Body of pancreas (tissue), 4 donors: ENCODE measurements at regions not wholly inside any gene's neighbourhood (a gene's known extent, or its start where the extent isn't known, plus 50 kb on each side); places are given as distances from the start of the nearest gene placed in this dataset.

Source experiments
- ATAC-seq: fragments of 150-250 bp; one replicate; pipeline ENCODE4 v1.9.1; 2016
- DNase-seq, 4 donors: peaks; one replicate each; pipeline ENCODE4 v3.0.0-alpha.2; 2019
- H3K27ac ChIP-seq, 4 donors: fragments of 200-600 bp; sonication (generic); 1 replicate in 3 of 4; 2 replicates in 1 of 4; pipeline versions ENCODE4 v1.5.1 to v1.6.1; 2016 to 2019; ENCODE audit warnings: mild to moderate bottlenecking in 1 of 4, mixed read lengths in 1 of 4, moderate library complexity in 1 of 4
- H3K27me3 ChIP-seq, 2 donors: fragments of 200-600 bp; sonication (generic); one replicate each; pipeline ENCODE4 v1.6.0; 2016; ENCODE audit warnings: mild to moderate bottlenecking in 1 of 2
- H3K36me3 ChIP-seq, 2 donors: fragments of 200-600 bp; sonication (generic); replicated peaks in 1 of 2; 2 replicates each; pipeline ENCODE4 v1.5.1; 2016; ENCODE audit warnings: low read depth in 2 of 2; ENCODE audit not compliant: insufficient read depth in 1 of 2
- H3K4me1 ChIP-seq: fragments of 200-600 bp; sonication (generic); one replicate; pipeline ENCODE4 v1.6.0; 2016
- H3K4me3 ChIP-seq, 2 donors: fragments of 200-600 bp; sonication (generic); 1 replicate in 1 of 2; 2 replicates in 1 of 2; pipeline ENCODE4 v1.5.1; 2016 to 2019
- H3K9me3 ChIP-seq, 3 donors: fragments of 200-600 bp; sonication (generic); 1 replicate in 2 of 3; 2 replicates in 1 of 3; pipeline ENCODE4 v1.5.1; 2016
- CTCF ChIP-seq, 7 experiments: fragments of 450-650 bp in 4 of 7; fragments of 200-600 bp in 3 of 7; sonication (generic) in 3 of 7; IDR thresholded peaks; one replicate each; pipeline ENCODE4 v1.5.1; 2016 to 2019; ENCODE audit warnings: antibody characterized with exemption in 7 of 7
- POLR2A ChIP-seq, 3 donors: fragments of 450-650 bp; IDR thresholded peaks; one replicate each; pipeline ENCODE4 v1.6.1; 2016; ENCODE audit warnings: antibody characterized with exemption in 3 of 3, mild to moderate bottlenecking in 2 of 3
- WGBS, 2 donors: methylation state at CpG; one replicate each; pipeline ENCODE4 v1.1.5; 2017; 5-methylcytosine and 5-hydroxymethylcytosine counted together
- intact Hi-C: fragments of 100-400 bp; cut with DNase I; formaldehyde crosslinking; loops from one replicate; pipeline ENCODE4 v1.15.1; 2023

GRCh38 chr14:97353102-97353501 is 555.9 kb downstream of the VRK1 start:
- WGBS, 2 donors = 76 to 86% methylated on average over 5 of the region's 5 CpGs
- Histone ChIP-seq H3K36me3 (no peaks in the 10 kb centered on the region), H3K4me1 (peaks cover 12% of the 10 kb centered on the region), H3K9me3 (no peaks in the 10 kb centered on the region), H3K27me3 (no peaks in the 10 kb centered on the region), H3K27ac (no peak overlapping the region), H3K4me3 (no peak overlapping the region)
- DNase-seq = no peak
- TF ChIP-seq CTCF (IDR thresholded peaks at IDR 0.05) (no peak), POLR2A (IDR thresholded peaks at IDR 0.05) (no peak)
- no peak for ATAC-seq
- intact Hi-C loops = no loop called here

GRCh38 chr14:97354119-97354722 is 557.0 kb downstream of the VRK1 start:
- intact Hi-C loops = no loop called here
- WGBS, 2 donors = 25 to 47% methylated on average over 3 of the region's 3 CpGs
- H3K9me3 ChIP-seq = no peaks in the 10 kb centered on the region
- H3K27ac ChIP-seq = no peak overlapping the region
- ATAC-seq = no peak
- no peaks in the 10 kb centered on the region for H3K36me3 ChIP-seq
- H3K4me3 ChIP-seq = no peak overlapping the region
- no peak for DNase-seq
- H3K4me1 ChIP-seq = peaks cover 12% of the 10 kb centered on the region
- TF ChIP-seq CTCF (IDR thresholded peaks at IDR 0.05) (no peak), POLR2A (IDR thresholded peaks at IDR 0.05) (no peak)
- H3K27me3 ChIP-seq = no peaks in the 10 kb centered on the region

- TF ChIP-seq POLR2A (IDR thresholded peaks at IDR 0.05) (no peak), CTCF (IDR thresholded peaks at IDR 0.05) (no peak)
- Histone ChIP-seq H3K9me3 (no peaks in the 10 kb centered on the region), H3K4me1 (no peaks in the 10 kb centered on the region), H3K36me3 (no peaks in the 10 kb centered on the region), H3K27ac (no peak overlapping the region), H3K4me3 (no peak overlapping the region), H3K27me3 (no peaks in the 10 kb centered on the region)
- WGBS, 2 donors = 62 to 80% methylated on average over 4 to 6 of the region's 6 CpGs
- intact Hi-C loops = no loop called here
- no peak for ATAC-seq
- DNase-seq = no peak
Measured at GRCh38 chr14:97359341-97359740, 562.2 kb downstream of the VRK1 start.

DNA sequence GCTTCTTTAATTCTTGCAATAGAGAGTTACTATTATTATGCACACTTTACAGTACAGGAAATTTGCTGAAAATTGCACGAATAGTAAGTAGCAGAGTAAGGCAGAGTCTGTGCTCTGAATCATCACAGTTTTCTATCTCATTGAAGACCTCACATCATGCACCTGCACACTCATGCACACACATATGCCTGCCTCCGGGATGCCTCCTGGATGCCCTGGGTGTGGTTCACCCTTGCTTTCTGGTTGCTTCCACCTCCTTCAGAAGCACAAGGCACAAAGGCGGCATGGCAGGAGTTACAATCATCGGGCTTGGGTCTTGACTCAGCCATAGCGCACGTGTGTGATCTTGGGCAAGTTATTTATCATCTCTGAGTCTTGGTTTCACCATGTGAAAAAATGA is 564.0 kb downstream of the VRK1 start:
- Histone ChIP-seq H3K9me3 (no peaks in the 10 kb centered on the region), H3K27me3 (no peaks in the 10 kb centered on the region), H3K27ac (no peak overlapping the region), H3K36me3 (no peaks in the 10 kb centered on the region), H3K4me1 (no peaks in the 10 kb centered on the region), H3K4me3 (no peak overlapping the region)
- TF ChIP-seq POLR2A (IDR thresholded peaks at IDR 0.05) (no peak), CTCF (IDR thresholded peaks at IDR 0.05) (no peak)
- intact Hi-C loops = no loop called here
- ATAC-seq = no peak
- 62 to 79% methylated on average over 6 of the region's 6 CpGs for WGBS, 2 donors
- no peak for DNase-seq

- 60 to 72% methylated on average over 3 of the region's 3 CpGs for WGBS, 2 donors
- ATAC-seq (no peak), DNase-seq (no peak)
- Histone ChIP-seq H3K27ac (no peak overlapping the region), H3K27me3 (no peaks in the 10 kb centered on the region), H3K4me1 (no peaks in the 10 kb centered on the region), H3K4me3 (no peak overlapping the region), H3K36me3 (no peaks in the 10 kb centered on the region), H3K9me3 (no peaks in the 10 kb centered on the region)
- TF ChIP-seq CTCF (IDR thresholded peaks at IDR 0.05) (no peak), POLR2A (IDR thresholded peaks at IDR 0.05) (no peak)
- intact Hi-C loops = no loop called here
Measured at GRCh38 chr14:97361958-97362357, 564.8 kb downstream of the VRK1 start.
